ENCODE measurements at regions not wholly inside any gene's neighbourhood (a gene's known extent, or its start where the extent isn't known, plus 50 kb on each side); places are given as distances from the start of the nearest gene placed in this dataset.

DNA sequence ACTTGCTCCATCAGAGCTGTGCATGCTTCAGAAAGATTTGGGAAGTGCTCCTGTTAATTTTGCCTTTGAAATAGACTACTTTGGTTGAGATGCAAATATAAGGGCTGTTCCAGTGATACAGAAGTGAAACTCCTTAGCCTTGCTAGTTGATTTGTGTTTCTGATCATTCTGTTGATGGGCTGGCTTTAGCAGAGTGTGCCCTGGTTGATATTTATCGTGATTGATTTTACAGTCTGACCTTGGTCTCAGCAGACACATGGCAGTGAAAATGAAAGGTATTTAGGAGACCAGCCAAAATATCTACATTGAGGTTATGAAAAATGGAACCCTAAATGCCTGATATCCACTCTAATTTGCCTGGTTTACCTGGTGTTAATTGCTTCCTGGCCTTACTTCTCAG lies 122.1 kb upstream of the CEP162 start:
- no peak overlapping the region for H3K4me3 Mint-ChIP-seq
- H3K4me1 Mint-ChIP-seq = no peaks in the 10 kb centered on the region
- Histone ChIP-seq H3K4me1 (ENCODE audit: insufficient read depth) (no peaks in the 10 kb centered on the region), H4K20me1 (replicated peaks; ENCODE audit: insufficient read depth) (no peaks in the 10 kb centered on the region), H3K27me3 (ENCODE audit: insufficient read depth) (no peaks in the 10 kb centered on the region), H3K27ac (ENCODE audit: low read depth) (no peak overlapping the region), H3K79me2 (replicated peaks; ENCODE audit: insufficient read depth) (no peaks in the 10 kb centered on the region), H3K4me3 (no peak overlapping the region), H3K36me3 (ENCODE audit: insufficient read depth) (no peaks in the 10 kb centered on the region), H2AFZ (no peak overlapping the region), H3F3A (replicated peaks; ENCODE audit: low read depth) (no peaks in the 10 kb centered on the region), H3K9me2 (ENCODE audit: insufficient read depth) (no peaks in the 10 kb centered on the region), H3K4me2 (no peak overlapping the region)
- H3K27ac Mint-ChIP-seq = no peak overlapping the region; the same call in 1 of the 2 replicates
- TF ChIP-seq CTCF (conservative IDR thresholded peaks at IDR 0.05; ENCODE audit: low read depth in 2 of 2) (no peak), ETS1 (IDR thresholded peaks at IDR 0.05) (no peak), ZNF331 (CRISPR knock-in tag; IDR thresholded peaks at IDR 0.05; ENCODE audit: low read depth) (no peak), POLR2AphosphoS5 (IDR thresholded peaks at IDR 0.05; ENCODE audit: low read depth) (no peak), EZH2phosphoT487 (IDR thresholded peaks at IDR 0.05; ENCODE audit: unreplicated experiment) (no peak), ZNF114 (CRISPR knock-in tag; IDR thresholded peaks at IDR 0.05) (no peak), CREB1 (CRISPR knock-in tag; IDR thresholded peaks at IDR 0.05; ENCODE audit: low read depth) (no peak), EZH2 (IDR thresholded peaks at IDR 0.05; ENCODE audit: low read depth, unreplicated experiment) (no peak), REST (IDR thresholded peaks at IDR 0.05; ENCODE audit: unreplicated experiment) (no peak), JUNB (IDR thresholded peaks at IDR 0.05; ENCODE audit: unreplicated experiment) (no peak)
- TF ChIP-seq, protein P1, sequence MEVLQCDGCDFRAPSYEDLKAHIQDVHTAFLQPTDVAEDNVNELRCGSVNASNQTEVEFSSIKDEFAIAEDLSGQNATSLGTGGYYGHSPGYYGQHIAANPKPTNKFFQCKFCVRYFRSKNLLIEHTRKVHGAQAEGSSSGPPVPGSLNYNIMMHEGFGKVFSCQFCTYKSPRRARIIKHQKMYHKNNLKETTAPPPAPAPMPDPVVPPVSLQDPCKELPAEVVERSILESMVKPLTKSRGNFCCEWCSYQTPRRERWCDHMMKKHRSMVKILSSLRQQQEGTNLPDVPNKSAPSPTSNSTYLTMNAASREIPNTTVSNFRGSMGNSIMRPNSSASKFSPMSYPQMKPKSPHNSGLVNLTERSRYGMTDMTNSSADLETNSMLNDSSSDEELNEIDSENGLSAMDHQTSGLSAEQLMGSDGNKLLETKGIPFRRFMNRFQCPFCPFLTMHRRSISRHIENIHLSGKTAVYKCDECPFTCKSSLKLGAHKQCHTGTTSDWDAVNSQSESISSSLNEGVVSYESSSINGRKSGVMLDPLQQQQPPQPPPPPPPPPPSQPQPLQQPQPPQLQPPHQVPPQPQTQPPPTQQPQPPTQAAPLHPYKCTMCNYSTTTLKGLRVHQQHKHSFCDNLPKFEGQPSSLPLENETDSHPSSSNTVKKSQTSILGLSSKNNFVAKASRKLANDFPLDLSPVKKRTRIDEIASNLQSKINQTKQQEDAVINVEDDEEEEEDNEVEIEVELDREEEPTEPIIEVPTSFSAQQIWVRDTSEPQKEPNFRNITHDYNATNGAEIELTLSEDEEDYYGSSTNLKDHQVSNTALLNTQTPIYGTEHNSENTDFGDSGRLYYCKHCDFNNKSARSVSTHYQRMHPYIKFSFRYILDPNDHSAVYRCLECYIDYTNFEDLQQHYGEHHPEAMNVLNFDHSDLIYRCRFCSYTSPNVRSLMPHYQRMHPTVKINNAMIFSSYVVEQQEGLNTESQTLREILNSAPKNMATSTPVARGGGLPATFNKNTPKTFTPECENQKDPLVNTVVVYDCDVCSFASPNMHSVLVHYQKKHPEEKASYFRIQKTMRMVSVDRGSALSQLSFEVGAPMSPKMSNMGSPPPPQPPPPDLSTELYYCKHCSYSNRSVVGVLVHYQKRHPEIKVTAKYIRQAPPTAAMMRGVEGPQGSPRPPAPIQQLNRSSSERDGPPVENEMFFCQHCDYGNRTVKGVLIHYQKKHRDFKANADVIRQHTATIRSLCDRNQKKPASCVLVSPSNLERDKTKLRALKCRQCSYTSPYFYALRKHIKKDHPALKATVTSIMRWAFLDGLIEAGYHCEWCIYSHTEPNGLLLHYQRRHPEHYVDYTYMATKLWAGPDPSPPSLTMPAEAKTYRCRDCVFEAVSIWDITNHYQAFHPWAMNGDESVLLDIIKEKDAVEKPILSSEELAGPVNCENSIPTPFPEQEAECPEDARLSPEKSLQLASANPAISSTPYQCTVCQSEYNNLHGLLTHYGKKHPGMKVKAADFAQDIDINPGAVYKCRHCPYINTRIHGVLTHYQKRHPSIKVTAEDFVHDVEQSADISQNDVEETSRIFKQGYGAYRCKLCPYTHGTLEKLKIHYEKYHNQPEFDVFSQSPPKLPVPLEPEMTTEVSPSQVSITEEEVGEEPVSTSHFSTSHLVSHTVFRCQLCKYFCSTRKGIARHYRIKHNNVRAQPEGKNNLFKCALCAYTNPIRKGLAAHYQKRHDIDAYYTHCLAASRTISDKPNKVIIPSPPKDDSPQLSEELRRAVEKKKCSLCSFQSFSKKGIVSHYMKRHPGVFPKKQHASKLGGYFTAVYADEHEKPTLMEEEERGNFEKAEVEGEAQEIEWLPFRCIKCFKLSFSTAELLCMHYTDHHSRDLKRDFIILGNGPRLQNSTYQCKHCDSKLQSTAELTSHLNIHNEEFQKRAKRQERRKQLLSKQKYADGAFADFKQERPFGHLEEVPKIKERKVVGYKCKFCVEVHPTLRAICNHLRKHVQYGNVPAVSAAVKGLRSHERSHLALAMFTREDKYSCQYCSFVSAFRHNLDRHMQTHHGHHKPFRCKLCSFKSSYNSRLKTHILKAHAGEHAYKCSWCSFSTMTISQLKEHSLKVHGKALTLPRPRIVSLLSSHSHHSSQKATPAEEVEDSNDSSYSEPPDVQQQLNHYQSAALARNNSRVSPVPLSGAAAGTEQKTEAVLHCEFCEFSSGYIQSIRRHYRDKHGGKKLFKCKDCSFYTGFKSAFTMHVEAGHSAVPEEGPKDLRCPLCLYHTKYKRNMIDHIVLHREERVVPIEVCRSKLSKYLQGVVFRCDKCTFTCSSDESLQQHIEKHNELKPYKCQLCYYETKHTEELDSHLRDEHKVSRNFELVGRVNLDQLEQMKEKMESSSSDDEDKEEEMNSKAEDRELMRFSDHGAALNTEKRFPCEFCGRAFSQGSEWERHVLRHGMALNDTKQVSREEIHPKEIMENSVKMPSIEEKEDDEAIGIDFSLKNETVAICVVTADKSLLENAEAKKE (CRISPR knock-in tag; IDR thresholded peaks at IDR 0.05) = no peak
- no peak for ATAC-seq
- H3K9me3 Mint-ChIP-seq = no peaks in the 10 kb centered on the region
- H3K36me3 Mint-ChIP-seq (ENCODE audit: low read depth) = no peaks in the 10 kb centered on the region
- DNase-seq (ENCODE audit: low spot score) = no peak
- no peaks in the 10 kb centered on the region for H3K27me3 Mint-ChIP-seq (ENCODE audit: insufficient read depth, low read depth, poor library complexity)
